GM12874 (cell line): ENCODE measurements at regions not wholly inside any gene's neighbourhood (a gene's known extent, or its start where the extent isn't known, plus 50 kb on each side); places are given as distances from the start of the nearest gene placed in this dataset.

Experiments used
- CTCF ChIP-seq: IDR thresholded peaks from 2 replicates; pipeline ENCODE4 v1.5.1; 2011; ENCODE audit warnings: low read depth, mild to moderate bottlenecking, control low read depth, low read length, moderate library complexity; ENCODE audit not compliant: insufficient read depth

- no peak for TF ChIP-seq CTCF
These were observed 77.0 kb downstream of the IRX2 start for GRCh38 chr5:2674456-2674855.

GRCh38 chr5:2670940-2671339 lies 80.5 kb downstream of the IRX2 start:
- no peak for TF ChIP-seq CTCF

GRCh38 chr5:2669913-2670312 lies 81.6 kb downstream of the IRX2 start:
- TF ChIP-seq CTCF = no peak

GRCh38 chr5:2669259-2669658 lies 82.2 kb downstream of the IRX2 start:
- TF ChIP-seq CTCF = no peak

GRCh38 chr5:2666081-2666480 lies 85.4 kb downstream of the IRX2 start:
- TF ChIP-seq CTCF = no peak

GRCh38 chr5:2663489-2663888 lies 88.0 kb downstream of the IRX2 start:
- no peak for TF ChIP-seq CTCF

- no peak for TF ChIP-seq CTCF
These were observed 91.2 kb downstream of the IRX2 start for GRCh38 chr5:2660315-2660714.
